Body of pancreas (tissue), 4 donors: ENCODE measurements at regions not wholly inside any gene's neighbourhood (a gene's known extent, or its start where the extent isn't known, plus 50 kb on each side); places are given as distances from the start of the nearest gene placed in this dataset.
A peak's percentile ranks its signal among the peaks of the same experiment; 100 is the strongest.

Experiments used
- CTCF ChIP-seq, 7 experiments: fragments of 450-650 bp in 4 of 7; fragments of 200-600 bp in 3 of 7; sonication (generic) in 3 of 7; IDR thresholded peaks; one replicate each; pipeline ENCODE4 v1.5.1; 2016 to 2019; ENCODE audit warnings: antibody characterized with exemption in 7 of 7
- POLR2A ChIP-seq, 3 donors: fragments of 450-650 bp; IDR thresholded peaks; one replicate each; pipeline ENCODE4 v1.6.1; 2016; ENCODE audit warnings: antibody characterized with exemption in 3 of 3, mild to moderate bottlenecking in 2 of 3

- peak in 4 of 7 experiments; percentile 8 to 15 (median 8) for TF ChIP-seq CTCF (IDR thresholded peaks at IDR 0.05)
- no peak for TF ChIP-seq POLR2A (IDR thresholded peaks at IDR 0.05)
Measured at GRCh38 chr14:95452176-95452892, 64.1 kb downstream of the SYNE3 start.
